IMR-90 (cell line): ENCODE measurements at regions not wholly inside any gene's neighbourhood (a gene's known extent, or its start where the extent isn't known, plus 50 kb on each side); places are given as distances from the start of the nearest gene placed in this dataset.

Source experiments
- CHD1 ChIP-seq: IDR thresholded peaks from 2 replicates; pipeline ENCODE4 v1.6.1; 2012; ENCODE audit warnings: low read depth, low read length, improper control_type of control experiment
- POLR2A ChIP-seq: IDR thresholded peaks from 2 replicates; pipeline ENCODE4 v1.6.1; 2012; ENCODE audit warnings: mild to moderate bottlenecking, low read depth, low read length
- TF ChIP-seq, protein P1 (sequence below): conservative IDR thresholded peaks from 2 replicates; pipeline ENCODE4 v1.5.1; 2012; ENCODE audit warnings: mild to moderate bottlenecking, low read depth, low read length, improper control_type of control experiment

DNA sequence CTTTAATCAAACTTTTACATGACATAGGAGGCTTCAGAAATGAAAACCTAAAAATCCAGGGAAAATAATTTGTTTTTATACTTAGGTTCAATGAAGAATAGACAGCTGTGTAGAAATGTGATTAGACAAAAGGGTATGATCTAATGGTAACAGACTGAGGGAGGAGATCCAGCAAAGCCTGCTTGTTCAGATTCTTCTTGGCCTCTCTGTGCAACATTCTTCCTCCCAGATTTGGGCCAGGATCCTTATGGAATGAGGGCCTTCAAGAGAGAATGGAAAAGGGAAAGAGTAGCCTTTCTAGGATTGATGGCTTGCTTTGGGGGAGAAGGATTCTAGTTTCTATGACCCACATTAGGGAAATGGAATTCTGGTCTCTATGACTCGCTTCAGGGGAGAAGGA lies 94.5 kb upstream of the G2E3 start:
- TF ChIP-seq CHD1 (no peak), POLR2A (no peak)
- TF ChIP-seq, protein P1, sequence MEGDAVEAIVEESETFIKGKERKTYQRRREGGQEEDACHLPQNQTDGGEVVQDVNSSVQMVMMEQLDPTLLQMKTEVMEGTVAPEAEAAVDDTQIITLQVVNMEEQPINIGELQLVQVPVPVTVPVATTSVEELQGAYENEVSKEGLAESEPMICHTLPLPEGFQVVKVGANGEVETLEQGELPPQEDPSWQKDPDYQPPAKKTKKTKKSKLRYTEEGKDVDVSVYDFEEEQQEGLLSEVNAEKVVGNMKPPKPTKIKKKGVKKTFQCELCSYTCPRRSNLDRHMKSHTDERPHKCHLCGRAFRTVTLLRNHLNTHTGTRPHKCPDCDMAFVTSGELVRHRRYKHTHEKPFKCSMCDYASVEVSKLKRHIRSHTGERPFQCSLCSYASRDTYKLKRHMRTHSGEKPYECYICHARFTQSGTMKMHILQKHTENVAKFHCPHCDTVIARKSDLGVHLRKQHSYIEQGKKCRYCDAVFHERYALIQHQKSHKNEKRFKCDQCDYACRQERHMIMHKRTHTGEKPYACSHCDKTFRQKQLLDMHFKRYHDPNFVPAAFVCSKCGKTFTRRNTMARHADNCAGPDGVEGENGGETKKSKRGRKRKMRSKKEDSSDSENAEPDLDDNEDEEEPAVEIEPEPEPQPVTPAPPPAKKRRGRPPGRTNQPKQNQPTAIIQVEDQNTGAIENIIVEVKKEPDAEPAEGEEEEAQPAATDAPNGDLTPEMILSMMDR, result no peak
